ENCODE measurements at regions not wholly inside any gene's neighbourhood (a gene's known extent, or its start where the extent isn't known, plus 50 kb on each side); places are given as distances from the start of the nearest gene placed in this dataset.

DNA sequence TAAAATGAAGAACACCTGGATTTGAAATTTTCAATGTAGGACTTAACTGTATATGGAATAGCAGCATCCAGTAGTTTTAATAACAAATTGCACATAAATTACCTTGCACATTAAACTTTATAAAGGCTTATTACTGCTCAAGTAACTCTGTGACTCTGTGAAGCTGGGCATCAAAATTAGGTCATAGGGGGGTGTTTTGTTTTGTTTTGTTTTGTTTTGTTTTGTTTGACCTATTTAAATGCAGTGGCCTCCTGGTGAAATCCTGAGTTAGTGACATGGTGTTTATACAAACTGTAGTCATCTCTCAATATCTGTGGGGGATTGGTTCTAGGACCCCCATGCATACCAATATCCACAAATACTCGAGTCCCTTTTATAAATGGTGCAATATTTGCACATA, 51.9 kb upstream of the ADAD1 start:
- TF ChIP-seq, protein P1, sequence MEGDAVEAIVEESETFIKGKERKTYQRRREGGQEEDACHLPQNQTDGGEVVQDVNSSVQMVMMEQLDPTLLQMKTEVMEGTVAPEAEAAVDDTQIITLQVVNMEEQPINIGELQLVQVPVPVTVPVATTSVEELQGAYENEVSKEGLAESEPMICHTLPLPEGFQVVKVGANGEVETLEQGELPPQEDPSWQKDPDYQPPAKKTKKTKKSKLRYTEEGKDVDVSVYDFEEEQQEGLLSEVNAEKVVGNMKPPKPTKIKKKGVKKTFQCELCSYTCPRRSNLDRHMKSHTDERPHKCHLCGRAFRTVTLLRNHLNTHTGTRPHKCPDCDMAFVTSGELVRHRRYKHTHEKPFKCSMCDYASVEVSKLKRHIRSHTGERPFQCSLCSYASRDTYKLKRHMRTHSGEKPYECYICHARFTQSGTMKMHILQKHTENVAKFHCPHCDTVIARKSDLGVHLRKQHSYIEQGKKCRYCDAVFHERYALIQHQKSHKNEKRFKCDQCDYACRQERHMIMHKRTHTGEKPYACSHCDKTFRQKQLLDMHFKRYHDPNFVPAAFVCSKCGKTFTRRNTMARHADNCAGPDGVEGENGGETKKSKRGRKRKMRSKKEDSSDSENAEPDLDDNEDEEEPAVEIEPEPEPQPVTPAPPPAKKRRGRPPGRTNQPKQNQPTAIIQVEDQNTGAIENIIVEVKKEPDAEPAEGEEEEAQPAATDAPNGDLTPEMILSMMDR (conservative IDR thresholded peaks at IDR 0.05; ENCODE audit: low read depth, low read length), result no peak
- no peak overlapping the region for H3K4me3 ChIP-seq (ENCODE audit: low read depth, low read length)
- no peak for DNase-seq (ENCODE audit: low read depth)

DNA sequence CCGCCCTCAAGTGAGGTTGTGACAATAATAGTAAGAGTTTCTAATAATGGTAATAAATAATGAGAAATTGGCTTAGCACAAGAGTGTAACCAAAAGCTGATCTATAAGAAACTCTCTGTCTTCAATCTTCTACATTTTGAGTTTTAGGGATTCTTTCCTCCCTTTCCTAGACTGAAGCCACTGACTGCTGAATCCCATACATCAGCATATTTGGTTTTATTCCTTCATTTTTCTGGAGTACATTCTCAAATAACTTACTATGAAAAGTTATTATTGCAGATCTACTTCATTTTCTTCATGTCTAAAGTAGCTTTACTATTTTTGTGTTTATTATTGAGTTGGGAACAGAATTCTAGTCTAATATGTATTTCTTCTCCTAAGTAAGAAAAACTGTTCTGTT, 49.9 kb upstream of the ADAD1 start:
- H3K4me3 ChIP-seq (ENCODE audit: low read depth, low read length), result no peak overlapping the region
- TF ChIP-seq, protein P1 (conservative IDR thresholded peaks at IDR 0.05; ENCODE audit: low read depth, low read length), result no peak
- no peak for DNase-seq (ENCODE audit: low read depth)
